ENCODE measurements at regions not wholly inside any gene's neighbourhood (a gene's known extent, or its start where the extent isn't known, plus 50 kb on each side); places are given as distances from the start of the nearest gene placed in this dataset.

DNA sequence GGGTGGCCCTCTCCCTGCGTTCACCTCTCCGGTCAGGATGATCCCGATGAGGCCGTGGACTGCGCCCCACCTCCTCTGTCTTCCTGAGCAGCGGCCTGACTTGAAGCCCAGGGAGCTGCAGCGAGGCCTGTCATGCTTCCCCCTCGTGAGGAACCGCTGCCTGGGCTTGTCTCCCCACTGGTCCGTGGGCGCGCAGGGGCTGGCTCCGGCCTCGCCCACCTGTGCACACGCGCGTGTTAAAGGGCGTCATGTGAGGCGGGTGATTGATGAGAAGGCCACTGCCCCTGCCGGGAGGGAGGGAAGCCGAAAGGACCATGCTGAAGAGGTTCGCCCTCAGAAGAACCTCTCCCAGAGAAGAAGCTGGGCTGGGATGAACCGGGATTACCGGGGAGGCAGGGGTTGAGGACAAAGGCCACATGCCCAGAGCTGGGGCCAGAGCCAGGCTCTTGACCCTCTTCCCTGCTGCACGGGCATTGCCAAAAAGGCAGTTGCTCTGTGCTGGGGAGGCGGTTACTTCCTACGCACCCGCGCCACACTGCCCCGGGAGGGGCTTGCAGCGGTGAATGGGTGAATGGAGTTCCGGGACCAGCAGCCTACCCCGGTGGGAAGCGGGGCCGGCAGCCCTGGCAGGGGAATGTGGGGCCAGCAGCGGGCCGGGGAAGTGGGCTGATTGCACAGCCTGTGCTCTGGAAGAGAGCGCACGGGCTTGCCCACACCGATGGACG lies 85.9 kb upstream of the GSE1 start:
- no peak overlapping the region for H3K4me3 ChIP-seq
- in situ Hi-C loops (cut with MboI; ENCODE audit: low sequenced_read_pairs in 4 of 4): no loop called here
- H3K9me3 ChIP-seq: no peaks in the 10 kb centered on the region
- TF ChIP-seq, protein P1, sequence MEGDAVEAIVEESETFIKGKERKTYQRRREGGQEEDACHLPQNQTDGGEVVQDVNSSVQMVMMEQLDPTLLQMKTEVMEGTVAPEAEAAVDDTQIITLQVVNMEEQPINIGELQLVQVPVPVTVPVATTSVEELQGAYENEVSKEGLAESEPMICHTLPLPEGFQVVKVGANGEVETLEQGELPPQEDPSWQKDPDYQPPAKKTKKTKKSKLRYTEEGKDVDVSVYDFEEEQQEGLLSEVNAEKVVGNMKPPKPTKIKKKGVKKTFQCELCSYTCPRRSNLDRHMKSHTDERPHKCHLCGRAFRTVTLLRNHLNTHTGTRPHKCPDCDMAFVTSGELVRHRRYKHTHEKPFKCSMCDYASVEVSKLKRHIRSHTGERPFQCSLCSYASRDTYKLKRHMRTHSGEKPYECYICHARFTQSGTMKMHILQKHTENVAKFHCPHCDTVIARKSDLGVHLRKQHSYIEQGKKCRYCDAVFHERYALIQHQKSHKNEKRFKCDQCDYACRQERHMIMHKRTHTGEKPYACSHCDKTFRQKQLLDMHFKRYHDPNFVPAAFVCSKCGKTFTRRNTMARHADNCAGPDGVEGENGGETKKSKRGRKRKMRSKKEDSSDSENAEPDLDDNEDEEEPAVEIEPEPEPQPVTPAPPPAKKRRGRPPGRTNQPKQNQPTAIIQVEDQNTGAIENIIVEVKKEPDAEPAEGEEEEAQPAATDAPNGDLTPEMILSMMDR (IDR thresholded peaks at IDR 0.05 in 4 of 5, conservative IDR thresholded peaks at IDR 0.05 in 1 of 5): no peak
- no peak for TF ChIP-seq POLR2A (IDR thresholded peaks at IDR 0.05)
- H3K27me3 ChIP-seq: no peaks in the 10 kb centered on the region
- H3K36me3 ChIP-seq: no peaks in the 10 kb centered on the region
- intact Hi-C loops (cut with DNase I; ENCODE audit: low total_unique reads): no loop called here
- no peak for ATAC-seq
- no peak overlapping the region for H3K27ac ChIP-seq
- H3K4me1 ChIP-seq: peaks cover 19 to 22% of the 10 kb centered on the region in 2 donors
- no peak for DNase-seq

DNA sequence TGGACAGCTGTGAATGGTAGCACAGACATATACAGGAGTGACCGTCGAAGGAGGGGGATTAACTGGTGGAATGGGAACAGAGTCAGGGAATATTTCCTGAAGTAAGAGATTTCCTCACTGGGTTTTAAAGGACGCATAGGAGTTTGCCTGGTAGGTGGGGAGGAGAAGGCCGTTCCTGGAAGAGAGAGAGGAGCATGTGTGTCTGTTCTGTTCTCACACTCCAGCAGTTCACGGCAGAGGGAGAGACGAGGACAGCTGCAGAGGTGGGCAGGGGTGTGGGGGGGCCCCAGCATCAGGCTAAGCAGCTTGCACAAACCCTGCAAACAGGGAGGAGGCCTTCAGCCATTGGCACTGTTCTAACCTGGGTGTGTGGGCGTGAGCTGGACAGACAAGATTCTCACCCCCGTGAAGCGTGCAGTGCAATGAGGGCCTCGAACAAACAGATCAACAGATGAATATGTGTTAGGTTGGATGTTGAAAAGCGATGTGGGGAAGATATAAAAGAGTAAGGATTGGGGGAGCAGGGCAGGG lies 85.3 kb upstream of the GSE1 start:
- peaks cover 14 to 21% of the 10 kb centered on the region in 2 donors for H3K4me1 ChIP-seq

DNA sequence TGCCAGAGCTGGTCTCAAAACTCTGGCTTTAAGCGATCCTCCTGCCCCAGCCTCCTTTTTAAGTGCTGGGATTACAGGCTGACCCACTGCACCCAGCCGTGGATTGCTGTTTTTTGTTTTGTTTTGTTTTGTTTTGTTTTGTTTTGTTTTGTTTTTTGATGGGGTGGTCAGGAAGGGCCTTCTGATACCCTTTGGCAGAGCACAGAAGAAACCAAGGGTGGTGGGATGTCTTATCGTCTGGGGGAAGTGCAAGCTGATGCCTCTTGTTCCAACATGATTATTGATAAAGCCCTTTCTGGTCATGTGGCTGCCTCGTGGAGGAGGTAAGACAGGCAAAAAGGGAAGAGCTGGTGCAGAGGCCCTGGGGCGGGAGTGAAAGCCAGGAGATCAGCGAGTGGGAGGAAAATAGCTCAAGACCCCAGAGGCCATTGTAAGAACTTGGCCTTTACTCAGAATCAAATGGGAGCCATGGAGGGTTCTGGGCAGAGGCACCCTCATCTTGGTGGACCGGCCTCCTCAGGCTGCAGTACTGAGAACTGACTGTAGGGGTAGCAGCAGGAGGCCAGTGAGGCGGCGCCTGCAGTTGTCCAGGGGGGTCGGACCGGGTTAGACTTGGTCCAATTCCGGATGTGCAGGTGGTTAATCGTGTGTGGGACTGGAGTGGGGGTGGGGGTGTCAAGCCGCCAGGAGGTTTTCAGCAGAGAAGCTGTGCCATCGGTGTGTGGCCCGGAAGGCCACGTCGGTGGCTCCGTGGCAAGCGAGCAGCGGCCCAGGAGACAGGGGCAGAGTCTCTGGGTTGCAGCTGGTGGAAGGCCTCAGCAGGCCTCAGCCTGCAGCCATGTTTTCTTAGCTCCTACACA lies 84.4 kb upstream of the GSE1 start:
- H3K36me3 ChIP-seq: no peaks in the 10 kb centered on the region
- DNase-seq (no peak), ATAC-seq (no peak)
- intact Hi-C loops (cut with DNase I; ENCODE audit: low total_unique reads): no loop called here
- no peaks in the 10 kb centered on the region for H3K27me3 ChIP-seq
- H3K27ac ChIP-seq: peak overlapping the region in 3 of 4 donors; percentile 7 to 59 (median 48)
- in situ Hi-C loops (cut with MboI; ENCODE audit: low sequenced_read_pairs in 4 of 4): no loop called here
- TF ChIP-seq, protein P1 (IDR thresholded peaks at IDR 0.05 in 4 of 5, conservative IDR thresholded peaks at IDR 0.05 in 1 of 5): peak in 4 of 5 experiments; percentile 45 to 60 (median 52)
- TF ChIP-seq POLR2A (IDR thresholded peaks at IDR 0.05): no peak
- H3K9me3 ChIP-seq: no peaks in the 10 kb centered on the region
- peaks cover 7 to 12% of the 10 kb centered on the region in 2 donors for H3K4me1 ChIP-seq
- no peak overlapping the region for H3K4me3 ChIP-seq

More for the DNA sequence above, 85.3 kb upstream of the GSE1 start:
- no peaks in the 10 kb centered on the region for H3K9me3 ChIP-seq
- H3K4me3 ChIP-seq: no peak overlapping the region
- intact Hi-C loops (cut with DNase I; ENCODE audit: low total_unique reads) (no loop called here), in situ Hi-C loops (cut with MboI; ENCODE audit: low sequenced_read_pairs in 4 of 4) (no loop called here)
- ATAC-seq: no peak
- H3K27ac ChIP-seq: no peak overlapping the region
- TF ChIP-seq, protein P1 (IDR thresholded peaks at IDR 0.05 in 4 of 5, conservative IDR thresholded peaks at IDR 0.05 in 1 of 5): no peak
- no peak for TF ChIP-seq POLR2A (IDR thresholded peaks at IDR 0.05)
- DNase-seq: no peak
- no peaks in the 10 kb centered on the region for H3K36me3 ChIP-seq
- H3K27me3 ChIP-seq: no peaks in the 10 kb centered on the region

DNA sequence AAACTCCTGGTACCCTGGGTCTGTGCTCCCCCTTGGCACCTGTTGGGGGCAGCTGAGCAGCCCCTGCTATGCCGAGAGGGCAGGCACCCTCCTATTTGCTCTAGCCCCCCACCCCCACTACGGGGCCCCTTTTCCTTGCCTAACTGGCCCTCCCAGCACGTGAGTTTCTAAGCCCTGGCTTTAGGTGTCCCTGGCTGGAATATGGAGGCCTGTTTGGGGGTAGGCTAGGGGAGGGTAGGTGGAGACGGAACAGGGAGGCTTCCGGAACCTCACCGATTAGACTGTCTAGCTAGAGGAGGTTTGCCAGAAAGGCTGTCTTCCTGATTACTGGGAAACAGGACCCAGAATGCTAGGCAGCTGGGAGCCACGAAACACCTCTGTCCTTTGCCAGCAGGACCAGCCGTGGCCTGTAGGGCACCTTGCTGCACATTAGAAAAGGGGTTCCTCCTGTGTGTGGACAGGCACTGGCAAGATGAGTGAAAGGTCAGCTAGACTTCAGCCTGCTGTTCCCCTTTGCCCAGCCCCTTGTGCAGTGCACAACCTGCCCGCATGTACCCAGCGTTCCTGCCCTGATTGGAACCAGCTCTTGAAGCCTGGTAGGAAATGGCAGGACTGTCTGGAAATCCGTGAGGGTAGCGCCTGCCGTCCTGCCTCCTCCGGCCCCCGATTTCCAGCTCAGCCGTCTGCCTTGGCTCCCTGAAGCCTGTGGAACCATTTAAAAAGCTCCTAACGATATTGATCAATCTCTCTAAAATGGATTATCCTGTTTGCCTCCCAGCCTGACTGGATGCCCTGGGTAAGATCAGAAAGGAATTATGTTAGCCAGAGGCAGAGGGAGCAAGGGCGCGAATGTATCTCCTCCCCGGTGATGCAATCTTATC lies 83.4 kb upstream of the GSE1 start:
- in situ Hi-C loops (cut with MboI; ENCODE audit: low sequenced_read_pairs in 4 of 4): no loop called here
- no peak for ATAC-seq
- Histone ChIP-seq H3K36me3 (no peaks in the 10 kb centered on the region), H3K9me3 (no peaks in the 10 kb centered on the region), H3K4me1 (peaks cover 0 to 2% of the 10 kb centered on the region in 2 donors), H3K4me3 (no peak overlapping the region), H3K27ac (peak overlapping the region in 3 of 4 donors; percentile 48 to 64 (median 59)), H3K27me3 (no peaks in the 10 kb centered on the region)
- intact Hi-C loops (cut with DNase I; ENCODE audit: low total_unique reads): no loop called here
- TF ChIP-seq, protein P1 (IDR thresholded peaks at IDR 0.05 in 4 of 5, conservative IDR thresholded peaks at IDR 0.05 in 1 of 5): no peak
- no peak for TF ChIP-seq POLR2A (IDR thresholded peaks at IDR 0.05)
- DNase-seq: no peak
